Esophagus squamous epithelium (tissue), 5 donors: ENCODE measurements at regions not wholly inside any gene's neighbourhood (a gene's known extent, or its start where the extent isn't known, plus 50 kb on each side); places are given as distances from the start of the nearest gene placed in this dataset.

Experiments used
- DNase-seq: peaks from one replicate; lab custom pipeline; 2025; lab: John Stamatoyannopoulos, UW
- H3K27ac ChIP-seq, 4 donors: fragments of 200-600 bp; sonication (generic); one replicate each; pipeline ENCODE4 v1.5.1; 2016 to 2019; ENCODE audit warnings: mild to moderate bottlenecking in 1 of 4
- H3K27me3 ChIP-seq, 4 donors: fragments of 200-600 bp; sonication (generic); 1 replicate in 3 of 4; 2 replicates in 1 of 4; pipeline versions ENCODE4 v1.5.1 to v1.6.0; 2017 to 2021; ENCODE audit warnings: antibody characterized with exemption in 1 of 4
- H3K36me3 ChIP-seq, 3 donors: fragments of 200-600 bp; sonication (generic); one replicate each; pipeline ENCODE4 v1.5.1; 2016 to 2019
- H3K4me1 ChIP-seq, 3 donors: fragments of 200-600 bp; sonication (generic); one replicate each; pipeline ENCODE4 v1.5.1; 2017 to 2019
- H3K4me3 ChIP-seq, 4 donors: fragments of 200-600 bp; sonication (generic); 1 replicate in 3 of 4; 2 replicates in 1 of 4; pipeline ENCODE4 v1.5.1; 2016 to 2019; ENCODE audit warnings: mild to moderate bottlenecking in 2 of 4, moderate library complexity in 1 of 4
- H3K9me3 ChIP-seq, 3 donors: fragments of 200-600 bp; sonication (generic); one replicate each; pipeline ENCODE4 v1.5.1; 2016 to 2019
- POLR2A ChIP-seq, 4 donors: fragments of 450-650 bp; IDR thresholded peaks; one replicate each; pipeline ENCODE4 v1.6.1; 2017; ENCODE audit warnings: antibody characterized with exemption in 4 of 4, mild to moderate bottlenecking in 4 of 4, moderate library complexity in 3 of 4
- WGBS, 2 donors: methylation state at CpG; one replicate each; pipeline ENCODE4 v1.1.5; 2018; 5-methylcytosine and 5-hydroxymethylcytosine counted together
- intact Hi-C: fragments of 100-400 bp; cut with DNase I; formaldehyde crosslinking; loops from one replicate; pipeline ENCODE4 v1.15.0; 2022
- TF ChIP-seq, protein P1 (sequence below), 6 experiments: fragments of 450-650 bp in 4 of 6; fragments of 200-600 bp in 2 of 6; sonication (generic) in 2 of 6; IDR thresholded peaks; one replicate each; pipeline ENCODE4 v1.5.1; 2016 to 2019; ENCODE audit warnings: antibody characterized with exemption in 6 of 6, mild to moderate bottlenecking in 4 of 6, moderate library complexity in 4 of 6
- donor health status: DM: yes; HTN: yes; CAD: no.

DNA sequence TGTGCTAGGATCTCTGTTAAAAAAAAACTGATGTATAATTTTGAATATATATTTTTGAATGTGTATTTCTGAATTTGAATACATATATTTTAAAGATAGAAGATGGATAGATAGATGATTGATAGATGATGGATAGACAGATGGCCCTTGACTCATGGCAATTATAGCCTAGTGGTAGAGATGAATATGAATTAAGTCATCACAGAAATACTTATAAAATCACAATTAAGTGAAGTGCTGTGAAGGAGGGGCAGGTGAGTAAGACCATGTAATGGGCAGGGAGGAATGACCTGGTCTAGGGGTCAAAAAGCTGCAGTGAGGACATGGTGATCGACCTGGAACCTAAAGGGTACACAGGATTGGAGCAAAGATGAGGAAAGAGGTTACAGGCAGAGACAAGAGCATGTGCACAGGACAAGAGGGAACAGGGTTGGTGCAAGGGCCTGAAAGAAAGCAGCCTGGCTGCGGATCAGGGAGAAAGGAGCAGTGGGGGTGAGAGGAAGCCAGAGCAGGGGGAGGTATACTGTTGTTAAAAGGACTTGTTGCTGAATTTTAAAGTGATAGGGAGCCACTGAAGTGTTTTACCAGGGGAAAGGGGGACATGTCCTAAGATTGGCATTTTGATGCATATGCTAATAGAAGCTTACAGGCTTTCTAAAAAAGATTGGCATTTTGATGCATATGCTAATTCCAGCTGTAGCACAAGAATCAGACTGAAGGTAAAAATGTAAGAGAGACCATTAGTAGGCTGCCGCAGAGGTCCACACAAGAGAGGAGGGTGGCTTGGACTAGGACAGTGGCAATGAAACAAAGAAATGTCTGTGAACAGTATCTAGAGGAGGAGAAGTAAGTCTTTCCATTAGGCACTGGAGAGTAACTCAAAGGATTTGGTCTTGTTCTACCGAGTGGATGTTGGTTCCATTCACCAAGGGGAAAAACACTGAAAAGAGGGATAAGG lies 527.8 kb downstream of the AGTPBP1 start:
- H3K27me3 ChIP-seq = no peaks in the 10 kb centered on the region
- no peak overlapping the region for H3K27ac ChIP-seq
- no peak for DNase-seq
- 55 to 58% methylated on average over 4 of the region's 4 CpGs for WGBS, 2 donors
- H3K4me3 ChIP-seq = no peak overlapping the region
- no peaks in the 10 kb centered on the region for H3K9me3 ChIP-seq
- intact Hi-C loops = no loop called here
- TF ChIP-seq, protein P1, sequence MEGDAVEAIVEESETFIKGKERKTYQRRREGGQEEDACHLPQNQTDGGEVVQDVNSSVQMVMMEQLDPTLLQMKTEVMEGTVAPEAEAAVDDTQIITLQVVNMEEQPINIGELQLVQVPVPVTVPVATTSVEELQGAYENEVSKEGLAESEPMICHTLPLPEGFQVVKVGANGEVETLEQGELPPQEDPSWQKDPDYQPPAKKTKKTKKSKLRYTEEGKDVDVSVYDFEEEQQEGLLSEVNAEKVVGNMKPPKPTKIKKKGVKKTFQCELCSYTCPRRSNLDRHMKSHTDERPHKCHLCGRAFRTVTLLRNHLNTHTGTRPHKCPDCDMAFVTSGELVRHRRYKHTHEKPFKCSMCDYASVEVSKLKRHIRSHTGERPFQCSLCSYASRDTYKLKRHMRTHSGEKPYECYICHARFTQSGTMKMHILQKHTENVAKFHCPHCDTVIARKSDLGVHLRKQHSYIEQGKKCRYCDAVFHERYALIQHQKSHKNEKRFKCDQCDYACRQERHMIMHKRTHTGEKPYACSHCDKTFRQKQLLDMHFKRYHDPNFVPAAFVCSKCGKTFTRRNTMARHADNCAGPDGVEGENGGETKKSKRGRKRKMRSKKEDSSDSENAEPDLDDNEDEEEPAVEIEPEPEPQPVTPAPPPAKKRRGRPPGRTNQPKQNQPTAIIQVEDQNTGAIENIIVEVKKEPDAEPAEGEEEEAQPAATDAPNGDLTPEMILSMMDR (IDR thresholded peaks at IDR 0.05) = no peak
- no peak for TF ChIP-seq POLR2A (IDR thresholded peaks at IDR 0.05)
- no peaks in the 10 kb centered on the region for H3K36me3 ChIP-seq
- peaks cover 0 to 12% (median 8%) of the 10 kb centered on the region in 3 donors for H3K4me1 ChIP-seq

DNA sequence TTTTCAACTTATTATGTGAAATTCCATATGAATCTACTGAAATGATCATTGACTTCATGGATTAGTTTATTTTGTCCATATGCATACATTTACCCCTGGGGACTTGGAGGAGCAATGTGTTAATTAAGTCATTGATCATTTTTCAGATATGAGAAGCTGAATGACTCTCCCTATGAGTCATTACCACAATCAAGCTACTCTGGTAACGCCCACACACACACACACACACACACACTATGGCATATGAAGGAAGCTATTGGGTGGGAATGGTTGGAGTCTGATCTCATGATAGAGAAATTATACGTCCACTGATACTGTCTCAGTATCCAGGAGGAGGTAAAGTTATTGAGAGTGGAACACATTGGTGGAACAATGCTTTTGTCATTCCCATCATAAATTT lies 528.9 kb downstream of the AGTPBP1 start:
- H3K4me1 ChIP-seq = peaks cover 0 to 12% (median 8%) of the 10 kb centered on the region in 3 donors
- no peaks in the 10 kb centered on the region for H3K9me3 ChIP-seq
- TF ChIP-seq, protein P1 (IDR thresholded peaks at IDR 0.05) = no peak
- no peak for DNase-seq
- 18 to 39% methylated on average over 2 of the region's 2 CpGs for WGBS, 2 donors
- H3K36me3 ChIP-seq = no peaks in the 10 kb centered on the region
- intact Hi-C loops = no loop called here
- H3K27ac ChIP-seq = no peak overlapping the region
- H3K27me3 ChIP-seq = no peaks in the 10 kb centered on the region
- no peak overlapping the region for H3K4me3 ChIP-seq

DNA sequence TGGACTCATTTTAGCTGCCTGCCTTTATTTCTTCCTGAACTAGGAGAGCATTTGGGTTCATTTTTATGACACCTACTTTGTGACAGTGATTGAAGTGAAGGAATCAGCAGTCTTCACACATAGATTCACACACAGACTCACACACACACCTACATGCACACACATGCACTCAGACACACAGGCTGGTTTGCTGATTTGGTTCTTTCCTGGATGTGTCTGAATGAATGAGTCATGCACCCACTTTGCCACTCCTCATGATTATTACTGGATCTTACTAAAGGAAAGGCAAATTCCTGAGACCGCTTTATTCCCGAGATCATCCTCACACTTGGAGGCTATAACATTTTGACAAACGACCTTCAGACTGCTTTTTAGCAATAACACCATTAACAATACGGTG lies 529.5 kb downstream of the AGTPBP1 start:
- no peak for DNase-seq

DNA sequence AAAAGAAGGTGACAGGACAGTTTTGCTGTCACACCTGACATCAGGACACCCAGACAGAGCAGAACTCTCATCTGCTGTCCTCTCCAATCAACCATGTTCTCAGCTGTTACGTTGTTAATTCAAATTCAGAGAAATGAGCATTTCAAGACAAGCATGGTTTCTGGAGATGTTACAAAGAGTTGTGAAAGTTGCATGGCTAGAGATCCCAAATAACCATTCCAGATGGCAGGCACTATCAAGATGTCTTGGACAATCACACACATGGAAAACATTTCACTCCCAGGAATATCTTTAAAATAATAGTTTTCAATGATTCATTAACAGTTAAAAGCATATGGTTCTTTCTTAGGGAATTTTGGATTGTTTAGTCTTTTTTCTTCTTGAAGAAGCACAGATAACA lies 533.1 kb downstream of the AGTPBP1 start:
- Histone ChIP-seq H3K27ac (no peak overlapping the region), H3K27me3 (no peaks in the 10 kb centered on the region), H3K9me3 (no peaks in the 10 kb centered on the region), H3K4me1 (peaks cover 0 to 12% (median 8%) of the 10 kb centered on the region in 3 donors), H3K4me3 (no peak overlapping the region), H3K36me3 (no peaks in the 10 kb centered on the region)
- no peak for TF ChIP-seq POLR2A (IDR thresholded peaks at IDR 0.05)
- TF ChIP-seq, protein P1 (IDR thresholded peaks at IDR 0.05) = no peak
- no peak for DNase-seq
- intact Hi-C loops = no loop called here
- WGBS, 2 donors = 57 to 71% methylated on average over 1 of the region's 1 CpG

More for the DNA sequence above, 529.5 kb downstream of the AGTPBP1 start:
- Histone ChIP-seq H3K27ac (no peak overlapping the region), H3K36me3 (no peaks in the 10 kb centered on the region), H3K4me3 (no peak overlapping the region), H3K9me3 (no peaks in the 10 kb centered on the region), H3K4me1 (peaks cover 0 to 12% (median 8%) of the 10 kb centered on the region in 3 donors), H3K27me3 (no peaks in the 10 kb centered on the region)
- intact Hi-C loops = no loop called here
- WGBS, 2 donors = 27 to 30% methylated on average over 4 of the region's 4 CpGs
- TF ChIP-seq POLR2A (IDR thresholded peaks at IDR 0.05) = no peak
- TF ChIP-seq, protein P1 (IDR thresholded peaks at IDR 0.05) = no peak

DNA sequence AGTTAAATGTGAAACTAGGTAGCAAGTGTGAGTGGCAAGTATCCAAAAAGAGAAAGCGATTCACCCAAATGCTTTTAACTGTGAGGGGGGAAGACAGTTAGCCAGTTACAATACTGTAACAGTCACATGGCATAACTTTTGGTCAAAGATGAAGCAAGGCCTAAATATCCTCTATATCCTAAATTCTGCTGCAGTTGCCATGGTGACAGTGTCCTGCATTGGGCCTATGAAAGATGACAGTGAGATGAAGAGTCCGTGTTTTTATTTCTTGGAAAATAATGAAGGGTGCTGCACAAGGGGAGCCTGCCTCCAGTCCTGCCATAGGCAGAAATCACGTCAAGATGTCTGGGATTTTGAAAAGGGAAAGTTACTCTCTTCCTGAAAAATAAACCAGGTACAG lies 534.6 kb downstream of the NTRK2 start:
- H3K36me3 ChIP-seq = no peaks in the 10 kb centered on the region
- no peaks in the 10 kb centered on the region for H3K9me3 ChIP-seq
- intact Hi-C loops = no loop called here
- H3K4me3 ChIP-seq = no peak overlapping the region
- no peaks in the 10 kb centered on the region for H3K27me3 ChIP-seq
- DNase-seq = no peak
- no peaks in the 10 kb centered on the region for H3K4me1 ChIP-seq
- H3K27ac ChIP-seq = no peak overlapping the region
- TF ChIP-seq, protein P1 (IDR thresholded peaks at IDR 0.05) = no peak
- TF ChIP-seq POLR2A (IDR thresholded peaks at IDR 0.05) = no peak
- 43 to 55% methylated on average over 3 of the region's 3 CpGs for WGBS, 2 donors
